SU-DHL-6 (cell line): ENCODE measurements at regions not wholly inside any gene's neighbourhood (a gene's known extent, or its start where the extent isn't known, plus 50 kb on each side); places are given as distances from the start of the nearest gene placed in this dataset.

Source experiments
- H2AFZ ChIP-seq: fragments of 200-600 bp; sonication (generic); 2 replicates; pipeline ENCODE4 v1.6.1; 2014; ENCODE audit warnings: low read depth, mild to moderate bottlenecking, moderate library complexity, mixed read lengths, antibody characterized with exemption, low read length; ENCODE audit not compliant: severe bottlenecking
- H3F3A ChIP-seq: fragments of 200-600 bp; shearing (Covaris generic); 2 replicates; pipeline ENCODE4 v1.6.0; 2016; ENCODE audit warnings: antibody characterized with exemption, mild to moderate bottlenecking; ENCODE audit not compliant: insufficient read depth
- H3K27ac ChIP-seq: fragments of 200-600 bp; sonication (generic); 2 replicates; pipeline ENCODE4 v1.5.1; 2016; ENCODE audit warnings: low read depth, mild to moderate bottlenecking, low read length, moderate library complexity, mixed read lengths
- H3K27me3 ChIP-seq: fragments of 200-600 bp; sonication (generic), shearing (Covaris generic); 2 replicates; pipeline ENCODE4 v1.6.0; 2014; ENCODE audit warnings: mild to moderate bottlenecking, low read length
- H3K36me3 ChIP-seq: fragments of 200-600 bp; sonication (generic); 2 replicates; pipeline ENCODE4 v1.6.1; 2014; ENCODE audit warnings: mild to moderate bottlenecking, low read length, mixed read lengths
- H3K4me2 ChIP-seq: fragments of 300-600, 200-600 bp; shearing (Covaris generic), sonication (generic); 2 replicates; pipeline ENCODE4 v1.6.0; 2014; ENCODE audit warnings: low read length, low read depth, mild to moderate bottlenecking; ENCODE audit not compliant: poor library complexity, severe bottlenecking
- H3K4me3 ChIP-seq: fragments of 200-600 bp; sonication (generic); 2 replicates; pipeline ENCODE4 v1.5.1; 2014; ENCODE audit warnings: antibody characterized with exemption, low read length, mild to moderate bottlenecking, mixed read lengths; ENCODE audit not compliant: insufficient read depth, poor library complexity, severe bottlenecking
- H3K79me2 ChIP-seq: fragments of 200-600 bp; sonication (generic); 2 replicates; pipeline ENCODE4 v1.6.1; 2014; ENCODE audit warnings: mild to moderate bottlenecking, low read length, moderate library complexity; ENCODE audit not compliant: insufficient read depth
- H3K9ac ChIP-seq: fragments of 200-600 bp; sonication (generic); 2 replicates; pipeline ENCODE4 v1.7.0; 2014; ENCODE audit warnings: mild to moderate bottlenecking, low read length
- H3K9me2 ChIP-seq: fragments of 200-600 bp; sonication (generic); replicated peaks from 2 replicates; pipeline ENCODE4 v1.6.1; 2014; ENCODE audit warnings: low read length; ENCODE audit not compliant: insufficient read depth
- H3K9me3 ChIP-seq: fragments of 200-600 bp; sonication (generic); 2 replicates; pipeline ENCODE4 v1.6.1; 2014; ENCODE audit warnings: low read length, mixed read lengths; ENCODE audit not compliant: insufficient read depth
- H4K20me1 ChIP-seq: fragments of 200-600 bp; sonication (generic); 2 replicates; pipeline ENCODE4 v1.6.1; 2014; ENCODE audit warnings: low read depth, mild to moderate bottlenecking, antibody characterized with exemption, low read length, moderate library complexity, mixed read lengths
- CTCF ChIP-seq: fragments of 200-600 bp; sonication (generic); IDR thresholded peaks from one replicate; pipeline ENCODE4 v1.5.1; 2017; ENCODE audit warnings: antibody characterized with exemption, mild to moderate bottlenecking, low read length, moderate library complexity; ENCODE audit not compliant: insufficient read depth, poor library complexity, severe bottlenecking
- EZH2phosphoT487 ChIP-seq: fragments of 200-600 bp; sonication (generic), shearing (Covaris generic); conservative IDR thresholded peaks from 2 replicates; pipeline ENCODE4 v1.6.1; 2018; ENCODE audit warnings: mild to moderate bottlenecking, antibody characterized with exemption, low read length, moderate library complexity, mixed read lengths

GRCh38 chr10:78378192-78378591, 344.5 kb downstream of the RPS24 start:
- H3K9ac ChIP-seq = no peak overlapping the region

GRCh38 chr10:78381107-78381506, 347.4 kb downstream of the RPS24 start:
- Histone ChIP-seq H3K9me2 (no peaks in the 10 kb centered on the region), H3K79me2 (no peaks in the 10 kb centered on the region), H2AFZ (no peak overlapping the region), H4K20me1 (no peaks in the 10 kb centered on the region), H3K4me2 (no peak overlapping the region), H3K9ac (no peak overlapping the region), H3K9me3 (no peaks in the 10 kb centered on the region), H3K4me3 (no peak overlapping the region), H3K27me3 (no peaks in the 10 kb centered on the region), H3K27ac (no peak overlapping the region), H3K36me3 (no peaks in the 10 kb centered on the region), H3F3A (no peaks in the 10 kb centered on the region)
- TF ChIP-seq EZH2phosphoT487 = no peak
- no peak for TF ChIP-seq CTCF

More at GRCh38 chr10:78378192-78378591, 344.5 kb downstream of the RPS24 start:
- Histone ChIP-seq H3F3A (no peaks in the 10 kb centered on the region), H2AFZ (no peak overlapping the region), H3K27ac (no peak overlapping the region), H3K4me2 (no peak overlapping the region), H3K79me2 (no peaks in the 10 kb centered on the region), H3K36me3 (no peaks in the 10 kb centered on the region), H3K4me3 (no peak overlapping the region), H3K9me2 (no peaks in the 10 kb centered on the region), H3K9me3 (no peaks in the 10 kb centered on the region), H4K20me1 (no peaks in the 10 kb centered on the region), H3K27me3 (no peaks in the 10 kb centered on the region)
- no peak for TF ChIP-seq EZH2phosphoT487
- no peak for TF ChIP-seq CTCF

- no peaks in the 10 kb centered on the region for H4K20me1 ChIP-seq
- no peaks in the 10 kb centered on the region for H3K79me2 ChIP-seq
- H3K9me2 ChIP-seq = no peaks in the 10 kb centered on the region
- H3K4me3 ChIP-seq = no peak overlapping the region
- no peak overlapping the region for H2AFZ ChIP-seq
- H3K36me3 ChIP-seq = no peaks in the 10 kb centered on the region
- H3F3A ChIP-seq = no peaks in the 10 kb centered on the region
- no peaks in the 10 kb centered on the region for H3K9me3 ChIP-seq
- no peak overlapping the region for H3K27ac ChIP-seq
- TF ChIP-seq CTCF (no peak), EZH2phosphoT487 (no peak)
- H3K9ac ChIP-seq = no peak overlapping the region
- H3K4me2 ChIP-seq = no peak overlapping the region
- H3K27me3 ChIP-seq = no peaks in the 10 kb centered on the region
These were observed 348.4 kb downstream of the RPS24 start for GRCh38 chr10:78382047-78382446.
